ENCODE measurements at regions not wholly inside any gene's neighbourhood (a gene's known extent, or its start where the extent isn't known, plus 50 kb on each side); places are given as distances from the start of the nearest gene placed in this dataset.
"Not testable (repeated sequence)": the region's sequence is repeated elsewhere in the genome, so short reads cannot be mapped to it uniquely, and the experiment has no call there.

- DNase-seq (ENCODE audit: low read depth) = no peak
Observed at GRCh38 chr5:84790406-84790805, 405.7 kb upstream of the EDIL3 start.

GRCh38 chr5:84783003-84783402 is 398.3 kb upstream of the EDIL3 start:
- no peak for DNase-seq (ENCODE audit: low read depth)

- no peak for DNase-seq (ENCODE audit: low read depth)
Observed at GRCh38 chr5:84779186-84779585, 394.5 kb upstream of the EDIL3 start.

GRCh38 chr5:84764227-84764626 is 379.5 kb upstream of the EDIL3 start:
- no peak for DNase-seq (ENCODE audit: low read depth)

- DNase-seq (ENCODE audit: low read depth) = no peak
Observed at GRCh38 chr5:84758008-84758407, 373.3 kb upstream of the EDIL3 start.

GRCh38 chr5:84752780-84753179 is 368.1 kb upstream of the EDIL3 start:
- DNase-seq (ENCODE audit: low read depth) = no peak

GRCh38 chr5:84748313-84748712 is 363.6 kb upstream of the EDIL3 start:
- no peak for DNase-seq (ENCODE audit: low read depth)

GRCh38 chr5:84746280-84746679 is 361.6 kb upstream of the EDIL3 start:
- not testable (repeated sequence) for DNase-seq (ENCODE audit: low read depth)

GRCh38 chr5:84741056-84741455 is 356.4 kb upstream of the EDIL3 start:
- DNase-seq (ENCODE audit: low read depth) = no peak

GRCh38 chr5:84729326-84729725 is 344.6 kb upstream of the EDIL3 start:
- DNase-seq (ENCODE audit: low read depth) = no peak

- DNase-seq (ENCODE audit: low read depth) = no peak
Observed at GRCh38 chr5:84727708-84728107, 343.0 kb upstream of the EDIL3 start.

- no peak for DNase-seq (ENCODE audit: low read depth)
Observed at GRCh38 chr5:84725946-84726570, 341.4 kb upstream of the EDIL3 start.

- DNase-seq (ENCODE audit: low read depth) = no peak
Observed at GRCh38 chr5:84724683-84725082, 340.0 kb upstream of the EDIL3 start.

GRCh38 chr5:84724181-84724580 is 339.5 kb upstream of the EDIL3 start:
- no peak for DNase-seq (ENCODE audit: low read depth)

- DNase-seq (ENCODE audit: low read depth) = no peak
Observed at GRCh38 chr5:84718377-84718776, 333.7 kb upstream of the EDIL3 start.

GRCh38 chr5:84715686-84716085 is 331.0 kb upstream of the EDIL3 start:
- no peak for DNase-seq (ENCODE audit: low read depth)

- DNase-seq (ENCODE audit: low read depth) = no peak
Observed at GRCh38 chr5:84715091-84715490, 330.4 kb upstream of the EDIL3 start.

GRCh38 chr5:84709075-84709474 is 324.4 kb upstream of the EDIL3 start:
- no peak for DNase-seq (ENCODE audit: low read depth)

GRCh38 chr5:84706678-84707641 is 322.3 kb upstream of the EDIL3 start:
- DNase-seq (ENCODE audit: low read depth) = no peak

- DNase-seq (ENCODE audit: low read depth) = not testable (repeated sequence)
Observed at GRCh38 chr5:84700545-84700944, 315.9 kb upstream of the EDIL3 start.

- no peak for DNase-seq (ENCODE audit: low read depth)
Observed at GRCh38 chr5:84696651-84697050, 312.0 kb upstream of the EDIL3 start.

- DNase-seq (ENCODE audit: low read depth) = no peak
Observed at GRCh38 chr5:84695330-84695729, 310.6 kb upstream of the EDIL3 start.

GRCh38 chr5:84693256-84693655 is 308.6 kb upstream of the EDIL3 start:
- DNase-seq (ENCODE audit: low read depth) = no peak

Data from fibroblast of the conjunctiva (primary cell).